ENCODE measurements at regions not wholly inside any gene's neighbourhood (a gene's known extent, or its start where the extent isn't known, plus 50 kb on each side); places are given as distances from the start of the nearest gene placed in this dataset.
"Not testable (repeated sequence)": the region's sequence is repeated elsewhere in the genome, so short reads cannot be mapped to it uniquely, and the experiment has no call there.

- Histone ChIP-seq H3K4me3 (ENCODE audit: low read depth, low read length) (no peak overlapping the region), H3K9me3 (ENCODE audit: control insufficient read depth, low read length) (no peaks in the 10 kb centered on the region), H3K79me2 (no peaks in the 10 kb centered on the region), H3K36me3 (ENCODE audit: control insufficient read depth, insufficient read depth, low read length) (no peaks in the 10 kb centered on the region), H3K4me2 (ENCODE audit: low read length) (no peak overlapping the region), H3K27ac (no peak overlapping the region), H2AFZ (no peak overlapping the region), H3K4me1 (no peaks in the 10 kb centered on the region), H3K27me3 (ENCODE audit: control insufficient read depth, insufficient read depth, low read length) (no peaks in the 10 kb centered on the region), H3K9ac (no peak overlapping the region)
- TF ChIP-seq, protein P1, sequence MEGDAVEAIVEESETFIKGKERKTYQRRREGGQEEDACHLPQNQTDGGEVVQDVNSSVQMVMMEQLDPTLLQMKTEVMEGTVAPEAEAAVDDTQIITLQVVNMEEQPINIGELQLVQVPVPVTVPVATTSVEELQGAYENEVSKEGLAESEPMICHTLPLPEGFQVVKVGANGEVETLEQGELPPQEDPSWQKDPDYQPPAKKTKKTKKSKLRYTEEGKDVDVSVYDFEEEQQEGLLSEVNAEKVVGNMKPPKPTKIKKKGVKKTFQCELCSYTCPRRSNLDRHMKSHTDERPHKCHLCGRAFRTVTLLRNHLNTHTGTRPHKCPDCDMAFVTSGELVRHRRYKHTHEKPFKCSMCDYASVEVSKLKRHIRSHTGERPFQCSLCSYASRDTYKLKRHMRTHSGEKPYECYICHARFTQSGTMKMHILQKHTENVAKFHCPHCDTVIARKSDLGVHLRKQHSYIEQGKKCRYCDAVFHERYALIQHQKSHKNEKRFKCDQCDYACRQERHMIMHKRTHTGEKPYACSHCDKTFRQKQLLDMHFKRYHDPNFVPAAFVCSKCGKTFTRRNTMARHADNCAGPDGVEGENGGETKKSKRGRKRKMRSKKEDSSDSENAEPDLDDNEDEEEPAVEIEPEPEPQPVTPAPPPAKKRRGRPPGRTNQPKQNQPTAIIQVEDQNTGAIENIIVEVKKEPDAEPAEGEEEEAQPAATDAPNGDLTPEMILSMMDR (IDR thresholded peaks at IDR 0.05) = no peak
Observed at GRCh38 chr7:68862736-68863135, 735.5 kb upstream of the AUTS2 start.

GRCh38 chr7:68865351-68866199 lies 732.7 kb upstream of the AUTS2 start:
- H3K27ac ChIP-seq = no peak overlapping the region
- no peak overlapping the region for H3K4me2 ChIP-seq (ENCODE audit: low read length)
- no peaks in the 10 kb centered on the region for H3K36me3 ChIP-seq (ENCODE audit: control insufficient read depth, insufficient read depth, low read length)
- H3K27me3 ChIP-seq (ENCODE audit: control insufficient read depth, insufficient read depth, low read length) = no peaks in the 10 kb centered on the region
- no peaks in the 10 kb centered on the region for H3K4me1 ChIP-seq
- no peaks in the 10 kb centered on the region for H3K9me3 ChIP-seq (ENCODE audit: control insufficient read depth, low read length)
- no peak overlapping the region for H2AFZ ChIP-seq
- no peaks in the 10 kb centered on the region for H3K79me2 ChIP-seq
- no peak overlapping the region for H3K4me3 ChIP-seq (ENCODE audit: low read depth, low read length)
- TF ChIP-seq, protein P1 (IDR thresholded peaks at IDR 0.05) = no peak
- H3K9ac ChIP-seq = no peak overlapping the region

DNA sequence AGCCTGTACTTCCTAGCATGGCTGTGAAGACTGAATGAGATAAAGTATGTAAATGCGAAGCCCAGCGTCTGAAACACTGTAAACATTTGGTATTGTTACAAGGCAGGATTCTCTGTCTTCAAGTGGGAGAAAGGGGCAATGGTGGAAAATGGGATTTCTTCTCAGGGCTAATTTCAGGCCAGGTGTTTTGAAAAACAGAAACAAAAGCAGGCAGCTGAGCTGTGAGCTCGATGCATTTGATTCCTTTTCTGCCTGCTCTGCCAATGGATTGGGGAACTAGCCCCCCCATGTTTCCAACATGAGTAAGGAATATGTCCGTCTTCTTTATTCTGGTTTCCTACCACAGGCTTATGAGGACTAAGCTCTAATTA lies 732.1 kb upstream of the AUTS2 start:
- no peak overlapping the region for H3K4me3 ChIP-seq (ENCODE audit: low read depth, low read length)
- H3K79me2 ChIP-seq = no peaks in the 10 kb centered on the region
- H3K4me1 ChIP-seq = no peaks in the 10 kb centered on the region
- H3K36me3 ChIP-seq (ENCODE audit: control insufficient read depth, insufficient read depth, low read length) = no peaks in the 10 kb centered on the region
- TF ChIP-seq, protein P1 (IDR thresholded peaks at IDR 0.05) = no peak
- no peak overlapping the region for H3K27ac ChIP-seq
- H3K4me2 ChIP-seq (ENCODE audit: low read length) = no peak overlapping the region
- no peaks in the 10 kb centered on the region for H3K9me3 ChIP-seq (ENCODE audit: control insufficient read depth, low read length)
- no peak overlapping the region for H2AFZ ChIP-seq
- no peak overlapping the region for H3K9ac ChIP-seq
- no peaks in the 10 kb centered on the region for H3K27me3 ChIP-seq (ENCODE audit: control insufficient read depth, insufficient read depth, low read length)

DNA sequence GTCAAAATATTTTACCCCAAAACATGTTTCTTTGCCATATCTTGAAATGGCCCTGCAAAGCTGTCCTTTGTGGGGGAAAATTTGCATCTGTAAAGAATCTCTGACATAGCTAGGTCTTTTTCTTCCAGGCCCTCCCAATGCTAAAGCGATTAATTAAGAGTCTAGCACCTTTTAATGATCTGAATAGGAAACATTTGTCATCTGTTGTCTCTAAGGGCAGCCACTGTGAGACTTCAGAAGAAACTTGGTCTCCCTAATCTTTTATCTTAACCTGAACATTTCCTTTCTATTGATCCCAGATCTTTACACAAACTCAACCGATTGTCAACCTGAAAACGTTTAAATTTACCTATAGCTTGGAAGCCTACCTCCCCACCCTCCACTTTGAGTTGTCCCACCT lies 731.6 kb upstream of the AUTS2 start:
- H3K27ac ChIP-seq; H3K9ac ChIP-seq; H3K4me3 ChIP-seq (ENCODE audit: low read depth, low read length); H3K36me3 ChIP-seq (ENCODE audit: control insufficient read depth, insufficient read depth, low read length); H3K9me3 ChIP-seq (ENCODE audit: control insufficient read depth, low read length); H2AFZ ChIP-seq; H3K4me2 ChIP-seq (ENCODE audit: low read length); H3K27me3 ChIP-seq (ENCODE audit: control insufficient read depth, insufficient read depth, low read length); H3K79me2 ChIP-seq; H3K4me1 ChIP-seq: not testable (repeated sequence)

GRCh38 chr7:68868978-68869377 lies 729.3 kb upstream of the AUTS2 start:
- H3K27ac ChIP-seq = no peak overlapping the region
- TF ChIP-seq, protein P1 (IDR thresholded peaks at IDR 0.05) = no peak

More at GRCh38 chr7:68868978-68869377, 729.3 kb upstream of the AUTS2 start:
- Histone ChIP-seq H3K9ac (no peak overlapping the region), H3K4me3 (ENCODE audit: low read depth, low read length) (no peak overlapping the region), H3K4me2 (ENCODE audit: low read length) (no peak overlapping the region), H3K9me3 (ENCODE audit: control insufficient read depth, low read length) (no peaks in the 10 kb centered on the region), H3K36me3 (ENCODE audit: control insufficient read depth, insufficient read depth, low read length) (no peaks in the 10 kb centered on the region), H2AFZ (no peak overlapping the region), H3K4me1 (no peaks in the 10 kb centered on the region), H3K79me2 (no peaks in the 10 kb centered on the region), H3K27me3 (ENCODE audit: control insufficient read depth, insufficient read depth, low read length) (no peaks in the 10 kb centered on the region)
